Calu3 (cell line): ENCODE measurements at regions not wholly inside any gene's neighbourhood (a gene's known extent, or its start where the extent isn't known, plus 50 kb on each side); places are given as distances from the start of the nearest gene placed in this dataset.
"Not testable (repeated sequence)": the region's sequence is repeated elsewhere in the genome, so short reads cannot be mapped to it uniquely, and the experiment has no call there.

Source experiments
- BruUV-seq: library from RNA; stranded (reverse); fragments of 400-500 nt; replicated peaks from 2 replicates; lab custom pipeline; 2021; lab: Mats Ljungman, UMichigan
- CTCF ChIA-PET: fragments of 300-600 bp; sonication (Branson Sonifier 250); formaldehyde crosslinking; loops from one replicate; lab custom pipeline; 2022; ENCODE audit warnings: antibody characterized with exemption; lab: Charles Lee
- DNase-seq: peaks from one replicate; pipeline ENCODE4 v3.0.0; 2022
- H3K27ac Mint-ChIP-seq: one replicate; pipeline ENCODE4 v1.8.0; 2022; ENCODE audit warnings: mixed read lengths; ENCODE audit not compliant: unreplicated experiment
- H3K27me3 Mint-ChIP-seq: one replicate; pipeline ENCODE4 v1.8.0; 2022; ENCODE audit warnings: mixed read lengths; ENCODE audit not compliant: unreplicated experiment
- H3K36me3 Mint-ChIP-seq: one replicate; pipeline ENCODE4 v1.8.0; 2022; ENCODE audit warnings: mild to moderate bottlenecking, moderate library complexity, mixed read lengths; ENCODE audit not compliant: insufficient read depth, unreplicated experiment
- H3K4me1 Mint-ChIP-seq: one replicate; pipeline ENCODE4 v1.8.0; 2022; ENCODE audit warnings: mild to moderate bottlenecking, low read depth, mixed read lengths; ENCODE audit not compliant: unreplicated experiment
- H3K4me3 Mint-ChIP-seq: one replicate; pipeline ENCODE4 v1.8.0; 2022; ENCODE audit warnings: mild to moderate bottlenecking, low read depth, moderate library complexity, mixed read lengths; ENCODE audit not compliant: unreplicated experiment
- H3K9me3 Mint-ChIP-seq: one replicate; pipeline ENCODE4 v1.8.0; 2022; ENCODE audit warnings: low read depth, mixed read lengths; ENCODE audit not compliant: unreplicated experiment
- intact Hi-C: fragments of 100-400 bp; cut with micrococcal nuclease; formaldehyde crosslinking; loops from one replicate; pipeline ENCODE4 v1.10.0; 2022; ENCODE audit not compliant: unreplicated experiment
- TF ChIP-seq, protein P1 (sequence below): fragments of 200-600 bp; IDR thresholded peaks from one replicate; pipeline ENCODE4 v1.8.0; 2022; ENCODE audit warnings: antibody characterized with exemption; ENCODE audit not compliant: unreplicated experiment

DNA sequence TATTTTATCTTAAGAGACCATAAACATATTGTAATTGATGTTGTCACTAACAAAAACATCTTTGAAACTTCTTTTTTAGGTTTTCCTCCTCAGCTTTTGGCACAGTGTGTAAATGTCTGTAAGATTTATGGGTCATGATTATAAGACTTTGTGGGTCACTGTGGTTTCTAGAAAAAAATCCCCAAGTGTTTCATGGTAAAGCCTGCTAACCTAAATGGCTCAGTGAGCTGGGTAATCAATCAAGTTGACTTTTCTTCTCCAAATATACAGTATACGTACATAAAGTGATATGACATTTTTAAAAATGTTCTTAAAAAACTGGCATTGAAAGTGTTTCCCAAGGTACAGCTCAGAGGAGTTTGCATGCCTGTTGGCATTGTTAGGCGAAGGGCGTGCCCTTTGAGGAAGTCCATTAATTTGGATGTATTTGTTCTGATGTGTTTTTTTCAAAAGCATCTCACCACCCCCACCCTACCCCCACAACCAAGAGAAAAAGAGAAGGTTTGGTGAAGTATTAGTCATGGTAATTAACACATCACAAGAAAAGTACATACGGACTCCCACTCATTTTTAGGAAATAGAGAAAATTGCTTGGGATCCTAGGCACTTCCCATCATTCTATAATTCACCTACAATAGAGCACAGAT is 385.4 kb upstream of the LRRC3B start:
- H3K4me1 Mint-ChIP-seq = no peaks in the 10 kb centered on the region
- TF ChIP-seq, protein P1, sequence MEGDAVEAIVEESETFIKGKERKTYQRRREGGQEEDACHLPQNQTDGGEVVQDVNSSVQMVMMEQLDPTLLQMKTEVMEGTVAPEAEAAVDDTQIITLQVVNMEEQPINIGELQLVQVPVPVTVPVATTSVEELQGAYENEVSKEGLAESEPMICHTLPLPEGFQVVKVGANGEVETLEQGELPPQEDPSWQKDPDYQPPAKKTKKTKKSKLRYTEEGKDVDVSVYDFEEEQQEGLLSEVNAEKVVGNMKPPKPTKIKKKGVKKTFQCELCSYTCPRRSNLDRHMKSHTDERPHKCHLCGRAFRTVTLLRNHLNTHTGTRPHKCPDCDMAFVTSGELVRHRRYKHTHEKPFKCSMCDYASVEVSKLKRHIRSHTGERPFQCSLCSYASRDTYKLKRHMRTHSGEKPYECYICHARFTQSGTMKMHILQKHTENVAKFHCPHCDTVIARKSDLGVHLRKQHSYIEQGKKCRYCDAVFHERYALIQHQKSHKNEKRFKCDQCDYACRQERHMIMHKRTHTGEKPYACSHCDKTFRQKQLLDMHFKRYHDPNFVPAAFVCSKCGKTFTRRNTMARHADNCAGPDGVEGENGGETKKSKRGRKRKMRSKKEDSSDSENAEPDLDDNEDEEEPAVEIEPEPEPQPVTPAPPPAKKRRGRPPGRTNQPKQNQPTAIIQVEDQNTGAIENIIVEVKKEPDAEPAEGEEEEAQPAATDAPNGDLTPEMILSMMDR = no peak
- H3K27ac Mint-ChIP-seq = no peak overlapping the region
- BruUV-seq = no TSS peak
- H3K27me3 Mint-ChIP-seq = no peaks in the 10 kb centered on the region
- intact Hi-C loops = no loop called here
- H3K9me3 Mint-ChIP-seq = peaks cover 6% of the 10 kb centered on the region
- no peaks in the 10 kb centered on the region for H3K36me3 Mint-ChIP-seq
- CTCF ChIA-PET = no interaction called here
- no peak for DNase-seq
- H3K4me3 Mint-ChIP-seq = no peak overlapping the region

DNA sequence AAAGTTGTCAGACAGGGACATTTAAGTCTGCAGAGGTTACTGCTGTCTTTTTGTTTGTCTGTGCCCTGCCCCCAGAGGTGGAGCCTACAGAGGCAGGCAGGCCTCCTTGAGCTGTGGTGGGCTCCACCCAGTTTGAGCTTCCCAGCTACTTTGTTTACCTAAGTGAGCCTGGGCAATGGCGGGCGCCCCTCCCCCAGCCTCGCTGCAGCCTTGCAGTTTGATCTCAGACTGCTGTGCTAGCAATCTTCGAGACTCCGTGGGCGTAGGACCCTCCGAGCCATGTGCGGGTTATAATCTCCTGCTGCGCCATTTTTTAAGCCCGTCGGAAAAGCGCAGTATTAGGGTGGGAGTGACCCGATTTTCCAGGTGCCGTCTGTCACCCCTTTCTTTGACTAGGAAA is 378.0 kb upstream of the LRRC3B start:
- H3K27ac Mint-ChIP-seq, DNase-seq, H3K4me3 Mint-ChIP-seq, BruUV-seq, H3K36me3 Mint-ChIP-seq, H3K4me1 Mint-ChIP-seq, CTCF ChIA-PET, H3K9me3 Mint-ChIP-seq, intact Hi-C loops, H3K27me3 Mint-ChIP-seq: not testable (repeated sequence)

DNA sequence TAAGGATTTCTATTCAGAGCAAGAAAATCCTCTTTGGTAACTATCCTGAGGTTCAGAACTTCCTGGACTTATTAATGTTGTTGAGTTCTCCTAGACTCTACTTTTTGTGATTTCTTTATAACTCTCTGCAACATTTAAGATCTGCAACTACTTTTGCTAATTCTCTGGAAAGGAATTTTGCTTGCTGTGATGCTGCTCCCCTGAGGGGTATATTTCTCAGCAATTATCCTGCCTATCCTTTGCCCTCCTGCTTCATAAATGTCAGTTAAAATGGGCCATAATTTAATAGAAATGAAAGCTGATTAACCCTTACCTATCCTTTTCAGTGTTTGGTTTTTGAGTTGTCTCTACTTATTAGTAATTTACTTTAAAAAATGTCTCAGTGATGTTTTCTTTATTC is 377.3 kb upstream of the LRRC3B start:
- H3K4me1 Mint-ChIP-seq = no peaks in the 10 kb centered on the region
- CTCF ChIA-PET = no interaction called here
- H3K9me3 Mint-ChIP-seq = peaks cover 3% of the 10 kb centered on the region
- intact Hi-C loops = no loop called here
- H3K4me3 Mint-ChIP-seq = no peak overlapping the region
- BruUV-seq = no TSS peak
- no peaks in the 10 kb centered on the region for H3K27me3 Mint-ChIP-seq
- TF ChIP-seq, protein P1 = no peak
- H3K27ac Mint-ChIP-seq = no peak overlapping the region
- DNase-seq = no peak
- H3K36me3 Mint-ChIP-seq = no peaks in the 10 kb centered on the region

DNA sequence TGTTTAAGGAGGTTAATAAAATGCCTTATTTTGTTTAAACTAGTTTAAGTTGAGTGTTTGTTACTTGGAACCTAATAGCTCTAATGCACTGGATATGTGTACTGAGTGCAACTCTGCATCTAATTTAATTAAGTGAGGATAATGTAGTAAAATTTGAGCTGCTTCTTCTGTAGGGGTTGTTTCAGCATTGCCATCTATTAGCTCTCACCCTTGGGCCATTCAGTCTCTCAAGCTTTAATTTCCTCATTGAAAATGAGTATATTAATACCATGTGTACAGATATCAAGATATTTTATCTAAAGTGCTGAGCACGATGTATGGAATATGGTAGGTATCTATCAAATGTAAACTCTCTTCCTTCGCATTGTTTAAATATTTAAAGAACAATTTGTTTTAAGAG is 375.7 kb upstream of the LRRC3B start:
- H3K4me1 Mint-ChIP-seq = no peaks in the 10 kb centered on the region
- no peaks in the 10 kb centered on the region for H3K36me3 Mint-ChIP-seq
- no peak overlapping the region for H3K4me3 Mint-ChIP-seq

DNA sequence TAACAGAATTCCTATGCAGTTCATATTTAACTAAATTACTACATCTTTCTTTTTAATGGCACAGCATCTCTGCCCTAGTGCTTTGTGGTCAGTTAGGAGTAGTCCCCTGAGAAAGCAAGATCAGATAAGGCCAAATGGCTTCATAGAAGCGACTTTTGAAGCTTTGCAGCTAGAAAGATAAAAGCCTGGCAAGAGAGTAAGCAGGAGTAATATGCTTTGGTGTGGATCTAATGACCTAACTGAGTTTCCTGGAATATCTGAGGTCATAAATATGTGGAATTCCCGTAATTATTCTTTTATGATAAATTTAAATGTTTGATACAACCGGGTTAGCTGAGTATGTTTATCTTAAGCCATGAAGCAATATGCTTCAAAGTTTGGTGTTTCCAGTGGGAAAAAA is 374.9 kb upstream of the LRRC3B start:
- intact Hi-C loops = no loop called here
- TF ChIP-seq, protein P1 = no peak
- Mint-ChIP-seq H3K9me3 (peaks cover 6% of the 10 kb centered on the region), H3K4me1 (no peaks in the 10 kb centered on the region), H3K36me3 (no peaks in the 10 kb centered on the region), H3K27ac (no peak overlapping the region), H3K4me3 (no peak overlapping the region), H3K27me3 (no peaks in the 10 kb centered on the region)
- DNase-seq = no peak
- no TSS peak for BruUV-seq
- CTCF ChIA-PET = no interaction called here

More for the DNA sequence above, 375.7 kb upstream of the LRRC3B start:
- Mint-ChIP-seq H3K27me3 (no peaks in the 10 kb centered on the region), H3K27ac (no peak overlapping the region), H3K9me3 (peaks cover 6% of the 10 kb centered on the region)
- no peak for DNase-seq
- intact Hi-C loops = no loop called here
- TF ChIP-seq, protein P1 = no peak
- BruUV-seq = no TSS peak
- CTCF ChIA-PET = no interaction called here
